NOMO-1 treated with dmso at 0.1 percent for 144 hours (cell line): ENCODE measurements at regions not wholly inside any gene's neighbourhood (a gene's known extent, or its start where the extent isn't known, plus 50 kb on each side); places are given as distances from the start of the nearest gene placed in this dataset.
"Not testable (repeated sequence)": the region's sequence is repeated elsewhere in the genome, so short reads cannot be mapped to it uniquely, and the experiment has no call there.

Experiments used
- DNase-seq: peaks from one replicate; lab custom pipeline; 2025; ENCODE audit not compliant: unreplicated experiment; lab: John Stamatoyannopoulos, UW

DNA sequence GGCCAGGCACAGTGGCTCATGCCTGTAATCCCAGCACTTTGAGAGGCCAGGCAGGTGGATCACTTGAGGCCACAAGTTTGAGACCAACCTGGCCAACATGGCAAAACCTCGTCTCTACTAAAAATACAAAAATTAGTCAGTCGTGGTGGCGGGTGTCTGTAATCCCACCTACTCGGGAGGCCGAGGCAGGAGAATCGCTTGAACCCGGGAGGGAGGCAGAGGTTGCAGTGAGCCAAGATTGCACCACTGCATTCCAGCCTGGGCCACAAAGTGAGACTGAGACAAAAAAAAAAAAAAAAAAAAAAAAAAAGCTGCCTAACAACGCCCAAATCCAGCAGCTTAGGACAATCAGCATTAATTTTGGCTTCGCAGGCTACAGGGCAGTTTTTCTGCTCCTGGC, 167.1 kb downstream of the GOSR1 start:
- not testable (repeated sequence) for DNase-seq

DNA sequence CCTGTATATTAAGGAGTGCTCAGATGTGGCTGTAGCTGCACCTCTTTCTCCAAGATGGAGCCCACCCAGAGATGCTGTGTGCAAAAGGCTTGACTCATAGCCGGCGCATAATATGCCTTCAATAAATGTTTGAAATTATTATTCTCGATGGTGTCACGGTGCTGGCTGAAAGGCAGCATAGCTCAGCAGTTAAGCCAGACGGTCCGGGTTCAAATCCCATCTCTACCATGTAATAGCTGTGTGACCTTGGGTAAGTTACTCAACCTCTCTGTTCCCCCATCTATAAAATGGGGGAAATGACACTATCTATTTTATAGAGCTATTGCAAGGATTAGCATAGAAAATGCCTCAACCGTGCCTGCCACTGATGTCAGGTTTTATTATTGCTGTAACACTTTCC, 164.2 kb downstream of the GOSR1 start:
- DNase-seq = not testable (repeated sequence)

DNA sequence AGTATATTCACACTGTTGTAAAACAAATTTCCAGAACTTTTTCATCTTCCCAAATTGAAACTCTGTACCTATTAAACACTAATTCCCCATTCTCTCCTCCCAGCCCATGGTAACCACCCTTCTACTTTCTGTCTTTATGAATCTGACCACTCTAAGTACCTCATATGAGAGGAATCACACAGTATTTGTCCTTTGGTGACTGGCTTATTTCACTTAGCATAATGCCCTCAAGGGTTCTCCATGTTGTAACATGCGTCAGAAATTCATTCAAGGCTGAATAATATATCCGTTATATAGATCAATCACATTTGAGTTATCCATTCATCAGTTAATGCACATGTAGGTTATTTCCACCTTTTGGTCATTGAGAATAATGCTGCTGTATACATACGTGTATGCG, 162.2 kb downstream of the GOSR1 start:
- not testable (repeated sequence) for DNase-seq

DNA sequence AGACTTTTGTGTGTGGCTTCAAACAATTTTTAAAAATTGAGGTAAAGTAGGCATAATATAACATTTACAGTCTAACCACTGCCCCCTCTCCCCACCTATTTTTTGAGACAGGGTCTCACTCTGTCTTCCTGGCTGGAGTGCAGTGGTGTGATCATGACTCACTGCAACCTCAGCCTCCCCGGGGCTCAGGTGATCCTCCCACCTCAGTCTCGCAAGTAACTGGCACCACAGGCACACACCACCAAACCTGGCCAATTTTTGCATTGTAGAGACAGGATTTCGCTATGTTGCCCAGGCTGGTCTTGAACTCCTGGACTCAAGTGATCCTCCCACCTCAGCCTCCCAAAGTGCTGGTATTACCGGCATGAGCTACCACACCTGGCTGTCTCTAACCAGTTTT, 161.8 kb downstream of the GOSR1 start:
- DNase-seq = not testable (repeated sequence)

DNA sequence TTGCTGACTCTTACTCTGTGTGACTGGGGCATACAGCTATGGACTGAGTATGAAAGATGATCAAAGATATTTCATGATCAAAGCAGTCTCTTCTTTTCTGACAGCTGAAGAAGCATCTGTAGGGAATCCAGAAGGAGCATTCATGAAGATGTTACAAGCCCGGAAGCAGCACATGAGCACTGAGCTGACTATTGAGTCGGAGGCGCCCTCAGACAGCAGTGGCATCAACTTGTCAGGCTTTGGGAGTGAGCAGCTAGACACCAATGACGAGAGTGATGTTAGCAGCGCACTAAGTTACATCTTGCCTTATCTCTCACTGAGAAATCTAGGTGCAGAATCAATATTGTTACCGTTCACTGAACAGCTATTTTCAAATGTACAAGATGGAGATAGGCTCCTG, 154.4 kb downstream of the GOSR1 start:
- not testable (repeated sequence) for DNase-seq

DNA sequence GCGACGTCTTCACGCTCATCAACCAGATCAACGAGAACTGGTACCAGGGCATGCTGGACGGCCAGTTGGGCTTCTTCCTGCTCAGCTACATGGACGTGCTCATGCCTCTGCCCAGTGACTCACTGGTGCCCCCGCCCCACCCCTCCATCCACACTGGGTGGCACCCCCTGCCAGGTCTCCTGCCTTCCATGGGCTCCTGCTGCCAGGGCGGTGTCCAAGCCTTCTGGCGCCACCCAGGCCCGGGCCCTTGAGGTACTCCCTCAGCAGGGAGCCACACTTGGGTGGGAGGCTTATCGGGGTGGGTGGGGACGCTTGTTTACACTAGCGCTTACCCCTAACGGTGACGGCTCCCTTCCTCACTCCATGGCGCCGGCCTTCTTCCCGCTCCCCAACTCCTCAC, 148.2 kb downstream of the GOSR1 start:
- not testable (repeated sequence) for DNase-seq

DNA sequence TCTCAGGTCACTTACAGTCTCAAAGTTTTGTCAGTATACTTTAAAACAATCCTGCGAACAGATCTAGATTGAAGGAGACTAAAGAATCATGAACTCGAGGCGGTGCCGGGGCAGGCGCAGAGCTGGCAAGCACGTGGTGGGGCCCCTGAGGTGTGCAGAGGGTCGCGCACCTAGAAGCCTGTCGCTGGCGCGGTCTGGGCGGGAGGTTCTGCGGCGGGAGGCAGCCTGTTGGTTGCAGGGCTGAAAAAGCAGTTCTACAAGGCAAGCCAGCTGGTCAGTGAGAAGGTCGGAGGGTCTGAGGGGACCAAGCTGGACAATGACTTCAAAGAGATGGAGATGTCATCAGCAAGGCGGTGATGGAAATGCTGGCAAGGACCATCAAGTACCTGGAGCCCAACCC, 147.0 kb downstream of the GOSR1 start:
- DNase-seq = not testable (repeated sequence)

DNA sequence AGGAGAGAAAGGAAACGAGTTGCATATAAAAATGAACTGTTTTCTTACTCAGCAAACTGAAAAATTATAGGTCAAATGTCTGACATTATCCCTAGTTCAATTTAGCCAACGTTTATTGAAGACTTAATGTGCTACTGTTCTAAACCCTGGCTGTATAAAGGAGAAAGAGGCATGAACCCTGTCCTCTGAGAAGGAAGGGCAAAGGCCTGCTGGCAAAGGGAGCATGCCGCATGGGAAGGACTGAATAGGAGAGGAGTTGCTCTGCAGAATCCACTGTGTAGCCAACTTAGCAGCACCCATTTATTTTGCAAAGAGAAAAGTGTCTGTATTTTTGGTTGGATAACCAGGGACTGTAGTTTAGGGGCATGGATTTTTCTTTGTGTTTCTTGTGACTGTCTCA, 132.5 kb downstream of the GOSR1 start:
- DNase-seq = not testable (repeated sequence)

DNA sequence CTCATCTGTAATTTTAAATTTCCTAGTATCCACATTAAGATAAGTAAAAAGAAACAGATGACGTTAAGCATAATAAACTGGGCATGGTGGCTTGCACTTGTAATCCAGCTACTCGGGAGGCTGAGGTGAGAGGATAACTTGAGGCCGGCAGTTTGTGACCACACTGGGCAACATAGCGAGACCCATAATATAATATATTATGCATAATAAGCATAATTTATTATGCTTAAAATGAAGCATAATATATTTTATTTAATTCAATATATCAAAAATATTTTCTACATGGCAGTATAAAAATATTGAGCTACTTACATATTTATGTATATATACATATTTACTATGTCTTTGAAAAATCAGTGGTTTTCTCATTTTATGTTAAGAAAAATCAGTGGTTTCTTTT, 128.3 kb downstream of the GOSR1 start:
- no peak for DNase-seq

DNA sequence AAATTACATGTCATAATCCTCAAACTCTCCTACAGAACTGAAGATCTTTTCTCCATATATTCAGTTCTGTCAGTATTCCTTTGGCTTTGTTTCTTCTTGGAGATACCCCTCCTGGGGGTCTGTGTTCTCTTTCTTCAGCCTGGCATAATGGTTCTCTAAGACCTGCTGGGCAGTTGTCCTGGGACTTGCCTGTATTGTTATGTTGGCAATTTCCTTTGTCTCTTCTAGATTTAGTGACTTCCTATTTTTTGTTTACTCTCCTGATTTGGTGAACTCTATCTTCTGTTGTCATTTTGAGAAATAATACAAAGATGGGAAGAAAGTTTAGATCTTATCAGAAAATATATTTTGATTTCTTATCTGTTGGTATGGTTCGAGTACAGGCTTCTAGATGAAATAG, 127.8 kb downstream of the GOSR1 start:
- no peak for DNase-seq

DNA sequence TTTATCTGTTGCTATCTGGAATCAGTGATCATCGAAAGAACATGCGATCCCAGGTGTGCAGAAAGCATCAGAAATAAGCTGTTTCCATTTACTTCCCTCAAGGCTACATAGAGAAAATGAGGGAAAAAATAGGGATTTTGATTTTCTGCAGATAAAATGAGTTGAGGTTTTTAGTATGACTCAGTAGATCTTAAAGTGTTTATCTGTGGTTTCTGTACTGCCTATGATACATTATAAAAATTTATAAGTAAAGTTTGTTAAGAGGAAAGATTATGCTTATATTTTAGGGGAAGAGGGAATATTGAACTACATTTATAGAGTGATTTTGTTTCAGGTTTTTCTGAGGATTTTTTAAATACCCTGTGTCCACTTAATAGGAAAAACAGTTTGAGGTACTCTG, 125.2 kb downstream of the GOSR1 start:
- not testable (repeated sequence) for DNase-seq

DNA sequence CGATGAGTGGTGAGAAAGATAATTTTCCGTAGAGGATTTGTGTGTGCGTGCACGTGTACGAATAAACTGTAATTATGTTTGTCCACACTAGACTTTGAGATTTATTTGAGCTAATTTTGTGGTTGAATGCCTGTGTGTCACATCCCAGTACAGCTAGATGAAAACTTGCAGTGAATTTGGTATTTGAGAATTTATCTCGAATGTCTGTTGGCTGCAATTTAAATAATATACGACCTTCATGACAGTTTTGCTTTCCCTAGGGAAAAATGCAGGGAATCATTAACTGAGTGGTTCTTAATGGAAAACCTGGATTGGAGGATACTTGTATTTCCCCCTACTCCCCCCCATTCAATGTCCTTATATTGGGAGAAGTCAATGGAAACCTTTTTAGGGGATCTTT, 124.8 kb downstream of the GOSR1 start:
- DNase-seq = not testable (repeated sequence)

DNA sequence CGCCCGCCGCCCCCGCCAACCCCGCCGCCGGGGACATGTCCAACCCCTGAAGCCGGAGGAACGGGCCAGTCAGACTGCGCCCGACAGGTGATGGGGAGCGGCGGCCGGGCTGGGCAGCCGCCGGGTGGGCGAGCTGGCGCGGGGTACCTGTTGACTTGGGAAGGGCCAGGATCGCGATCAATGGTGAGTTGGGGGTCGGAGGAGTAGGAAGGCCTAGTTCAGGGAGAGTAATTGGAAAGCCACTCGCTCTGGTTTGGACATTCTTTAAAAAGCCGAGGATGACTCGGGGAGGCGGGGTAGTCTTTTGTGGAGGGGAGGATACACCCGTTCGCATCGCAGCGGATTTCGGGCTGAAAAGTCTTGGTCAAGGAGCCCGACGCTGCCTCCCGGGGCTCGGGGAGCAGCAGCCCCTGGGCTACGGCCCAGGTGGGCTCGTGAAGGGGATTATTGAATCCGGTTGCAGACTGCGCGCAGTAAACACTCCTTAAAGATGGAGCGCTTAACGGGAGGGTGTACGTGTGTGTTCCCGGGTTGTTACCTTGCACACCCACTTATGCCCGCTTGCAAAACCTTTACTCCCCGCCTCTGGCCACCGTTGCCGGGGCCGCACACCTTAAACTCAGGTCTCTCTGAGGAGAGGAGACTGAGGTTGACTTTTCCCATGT, 123.8 kb downstream of the GOSR1 start:
- DNase-seq = no peak

DNA sequence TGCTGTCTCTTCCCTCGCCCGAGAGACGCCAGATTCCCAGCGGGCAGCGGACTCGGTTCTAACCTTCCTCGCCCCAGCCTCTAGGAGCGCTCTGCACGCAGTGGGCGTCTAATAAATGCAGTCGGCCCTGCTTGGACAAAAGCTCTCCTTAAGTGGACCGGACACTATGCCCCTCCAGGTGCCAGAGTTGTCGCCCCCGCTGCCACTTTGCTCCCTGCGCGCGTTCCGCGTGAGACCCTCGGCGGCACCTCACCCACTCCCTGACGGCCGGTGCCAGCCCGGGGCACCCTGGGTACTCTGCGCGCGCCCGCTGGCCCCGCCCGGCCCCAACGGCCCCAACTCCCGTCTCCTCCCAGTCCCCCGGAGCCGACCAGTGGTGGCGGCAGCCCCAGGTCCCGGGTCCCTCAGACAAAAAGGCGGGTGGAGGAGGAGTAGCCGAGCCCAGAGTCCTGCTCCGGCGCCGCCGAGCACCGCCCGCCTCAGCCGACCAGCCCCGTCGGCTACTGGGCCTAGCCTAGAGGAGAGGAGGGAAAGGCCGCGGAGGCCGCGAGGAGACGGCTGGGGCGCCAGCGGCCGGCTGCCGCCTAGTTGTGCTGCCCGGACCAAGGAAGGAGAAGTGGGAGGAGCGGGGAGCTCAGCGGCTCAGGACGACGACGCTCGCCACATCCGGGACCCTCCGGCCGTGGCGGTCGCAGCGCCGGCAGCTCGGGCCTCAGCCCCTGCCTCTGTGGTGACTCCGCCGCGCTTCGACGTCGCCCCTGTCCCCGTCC, 123.0 kb downstream of the GOSR1 start:
- peak; percentile 91 for DNase-seq

DNA sequence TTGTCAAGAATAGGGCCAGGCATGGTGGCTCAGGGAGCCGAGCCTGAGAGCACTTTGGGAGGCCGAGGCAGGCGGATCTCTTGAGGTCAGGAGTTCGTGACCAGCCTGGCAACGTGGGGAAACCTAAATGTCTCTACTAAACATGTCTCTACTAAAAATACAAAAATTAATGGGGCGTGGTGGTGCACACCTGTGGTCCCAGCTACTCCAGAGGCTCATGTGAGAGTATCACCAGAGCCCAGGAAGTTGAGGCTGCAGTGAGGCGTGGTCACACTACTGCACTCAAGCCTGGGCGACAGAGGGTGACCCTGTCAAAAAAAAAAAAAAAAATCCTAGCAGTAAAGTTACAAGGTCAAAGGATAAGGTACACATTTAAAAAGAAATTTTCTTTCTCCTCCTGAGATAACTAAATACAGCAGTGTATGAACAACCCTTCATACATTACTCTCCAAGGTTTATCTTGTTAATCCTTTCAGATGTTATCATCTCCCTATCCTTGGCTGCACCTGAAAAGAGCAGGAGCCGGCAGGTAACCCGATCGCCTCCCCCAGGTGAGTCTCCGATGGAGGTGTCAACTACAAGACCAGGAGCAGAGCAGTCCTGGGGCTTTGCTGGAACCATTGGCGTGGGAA, 122.3 kb downstream of the GOSR1 start:
- no peak for DNase-seq

DNA sequence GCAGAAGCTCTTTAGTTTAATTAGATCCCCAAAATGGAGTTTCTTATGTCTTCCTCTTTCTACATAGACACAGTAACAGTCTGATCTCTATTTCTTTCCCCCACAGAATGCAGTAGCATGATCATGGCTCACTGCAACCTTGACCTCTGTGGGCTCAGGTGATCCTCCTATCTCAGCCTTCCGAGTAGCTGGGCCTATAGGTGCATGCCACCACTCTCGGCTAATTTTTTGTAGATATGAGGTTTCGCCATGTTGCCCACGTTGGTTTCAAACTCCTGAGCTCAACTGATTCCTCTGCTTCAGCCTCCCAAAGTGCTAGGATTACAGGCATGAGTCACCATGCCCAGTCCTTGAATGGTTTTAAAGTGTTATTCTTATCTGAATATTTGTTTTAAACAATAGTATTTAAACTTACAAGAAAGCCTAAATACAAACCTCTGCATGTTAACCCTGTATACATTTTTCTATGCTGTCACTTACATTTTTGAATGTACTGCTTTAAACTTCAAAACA, 120.6 kb downstream of the GOSR1 start:
- DNase-seq = no peak

DNA sequence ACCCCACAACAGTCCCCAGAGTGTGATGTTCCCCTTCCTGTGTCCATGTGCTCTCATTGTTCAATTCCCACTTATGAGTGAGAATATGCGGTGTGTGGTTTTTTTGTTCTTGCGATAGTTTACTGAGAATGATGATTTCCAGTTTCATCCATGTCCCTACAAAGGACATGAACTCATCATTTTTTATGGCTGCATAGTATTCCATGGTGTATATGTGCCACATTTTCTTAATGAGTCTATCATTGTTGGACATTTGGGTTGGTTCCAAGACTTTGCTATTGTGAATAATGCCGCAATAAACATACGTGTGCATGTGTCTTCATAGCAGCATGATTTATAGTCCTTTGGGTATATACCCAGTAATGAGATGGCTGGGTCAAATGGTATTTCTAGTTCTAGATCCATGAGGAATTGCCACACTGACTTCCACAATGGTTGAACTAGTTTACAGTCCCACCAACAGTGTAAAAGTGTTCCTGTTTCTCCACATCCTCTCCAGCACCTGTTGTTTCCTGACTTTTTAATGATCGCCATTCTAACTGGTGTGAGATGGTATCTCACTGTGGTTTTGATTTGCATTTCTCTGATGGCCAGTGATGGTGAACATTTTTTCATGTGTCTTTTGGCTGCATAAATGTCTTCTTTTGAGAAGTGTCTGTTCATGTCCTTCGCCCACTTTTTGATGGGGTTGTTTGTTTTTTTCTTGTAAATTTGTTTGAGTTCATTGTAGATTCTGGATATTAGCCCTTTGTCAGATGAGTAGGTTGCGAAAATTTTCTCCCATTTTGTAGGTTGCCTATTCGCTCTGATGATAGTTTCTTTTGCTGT, 120.0 kb downstream of the GOSR1 start:
- not testable (repeated sequence) for DNase-seq

DNA sequence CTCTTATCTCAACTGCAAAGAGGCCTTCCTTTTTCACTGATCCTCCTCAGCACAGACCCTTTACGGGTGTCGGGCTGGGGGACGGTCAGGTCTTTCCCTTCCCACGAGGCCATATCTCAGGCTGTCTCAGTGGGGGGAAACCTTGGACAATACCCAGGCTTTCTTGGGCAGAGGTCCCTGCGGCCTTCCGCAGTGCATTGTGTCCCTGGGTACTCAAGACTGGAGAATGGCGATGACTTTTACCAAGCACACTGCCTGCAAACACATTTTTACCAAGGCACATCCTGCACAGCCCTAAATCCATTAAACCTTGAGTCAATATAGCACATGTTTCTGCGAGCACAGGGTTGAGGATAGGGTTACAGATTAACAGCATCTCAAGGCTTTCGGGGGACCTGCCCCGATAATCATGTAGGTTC, 117.8 kb downstream of the GOSR1 start:
- not testable (repeated sequence) for DNase-seq

DNA sequence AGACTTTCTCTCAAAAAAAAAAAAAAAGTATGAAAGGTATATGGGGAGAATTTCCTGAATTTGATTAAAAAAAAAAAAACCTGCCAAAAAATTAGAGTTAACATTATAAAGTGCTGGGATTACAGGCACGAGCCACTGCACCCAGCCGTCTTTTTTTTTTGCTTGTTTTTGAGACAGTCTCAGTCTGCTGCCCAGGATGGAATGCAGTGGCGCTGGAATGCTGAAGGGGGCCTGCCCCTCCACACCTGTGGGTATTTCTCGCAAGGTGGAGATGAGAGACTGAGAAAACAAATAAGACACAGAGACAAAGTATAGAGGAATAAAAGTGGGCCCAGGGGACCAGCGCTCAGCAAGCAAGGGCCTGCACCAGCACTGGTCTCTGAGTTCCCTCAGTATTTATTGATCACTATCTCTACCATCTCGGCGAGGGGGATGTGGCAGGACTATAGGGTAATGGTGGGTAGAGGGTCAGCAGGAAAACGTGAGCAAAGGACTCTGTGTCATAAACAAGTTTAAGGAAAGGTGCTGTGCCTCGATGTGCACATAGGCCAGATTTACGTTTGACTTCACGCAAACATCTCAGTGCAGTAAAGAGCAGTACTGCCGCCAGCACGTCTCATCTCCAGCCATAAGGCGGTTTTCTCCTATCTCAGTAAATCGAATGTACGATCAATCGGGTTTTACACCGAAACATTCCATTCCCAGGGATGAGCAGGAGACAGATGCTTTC, 117.2 kb downstream of the GOSR1 start:
- DNase-seq = no peak

DNA sequence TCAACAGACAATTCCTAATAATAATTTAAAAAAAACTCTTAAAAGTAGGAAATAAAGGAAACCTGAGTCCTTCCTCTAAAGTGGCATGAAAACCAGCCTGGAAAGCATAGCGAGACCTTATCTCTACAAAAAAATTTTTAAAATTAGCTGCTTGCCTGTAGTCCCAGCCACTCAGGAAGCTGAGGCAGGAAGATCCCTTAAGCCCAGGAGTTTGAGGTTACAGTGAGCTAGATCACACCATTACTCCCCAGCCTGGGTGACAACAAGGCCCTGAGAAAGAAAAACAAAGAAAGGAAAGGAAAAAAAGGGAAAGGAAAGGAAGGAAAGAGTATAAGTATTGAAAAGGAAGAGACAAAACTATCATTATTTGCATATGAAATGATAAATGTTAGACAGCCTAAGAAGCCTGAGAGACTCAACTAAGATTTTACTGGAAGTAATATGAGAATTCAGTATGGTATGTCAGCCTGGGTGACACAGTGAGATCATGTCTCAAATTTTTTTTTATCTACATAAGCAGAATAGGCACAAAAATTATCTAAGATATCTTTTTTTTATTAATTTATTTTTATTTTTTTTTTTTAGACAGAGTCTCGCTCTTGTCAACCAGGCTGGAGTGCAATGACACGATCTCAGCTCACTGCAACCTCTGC, 113.0 kb downstream of the GOSR1 start:
- no peak for DNase-seq
